G401 (cell line): ENCODE measurements at regions not wholly inside any gene's neighbourhood (a gene's known extent, or its start where the extent isn't known, plus 50 kb on each side); places are given as distances from the start of the nearest gene placed in this dataset.
"Not testable (repeated sequence)": the region's sequence is repeated elsewhere in the genome, so short reads cannot be mapped to it uniquely, and the experiment has no call there.

Source experiments
- DNase-seq: peaks from one replicate; pipeline ENCODE4 v3.0.0-alpha.2; 2015; ENCODE audit warnings: low spot score
- in situ Hi-C: cut with HindIII; loops from 2 replicates; pipeline ENCODE4 v1.10.0; 2016; ENCODE audit warnings: low sequenced_read_pairs, mixed read lengths

DNA sequence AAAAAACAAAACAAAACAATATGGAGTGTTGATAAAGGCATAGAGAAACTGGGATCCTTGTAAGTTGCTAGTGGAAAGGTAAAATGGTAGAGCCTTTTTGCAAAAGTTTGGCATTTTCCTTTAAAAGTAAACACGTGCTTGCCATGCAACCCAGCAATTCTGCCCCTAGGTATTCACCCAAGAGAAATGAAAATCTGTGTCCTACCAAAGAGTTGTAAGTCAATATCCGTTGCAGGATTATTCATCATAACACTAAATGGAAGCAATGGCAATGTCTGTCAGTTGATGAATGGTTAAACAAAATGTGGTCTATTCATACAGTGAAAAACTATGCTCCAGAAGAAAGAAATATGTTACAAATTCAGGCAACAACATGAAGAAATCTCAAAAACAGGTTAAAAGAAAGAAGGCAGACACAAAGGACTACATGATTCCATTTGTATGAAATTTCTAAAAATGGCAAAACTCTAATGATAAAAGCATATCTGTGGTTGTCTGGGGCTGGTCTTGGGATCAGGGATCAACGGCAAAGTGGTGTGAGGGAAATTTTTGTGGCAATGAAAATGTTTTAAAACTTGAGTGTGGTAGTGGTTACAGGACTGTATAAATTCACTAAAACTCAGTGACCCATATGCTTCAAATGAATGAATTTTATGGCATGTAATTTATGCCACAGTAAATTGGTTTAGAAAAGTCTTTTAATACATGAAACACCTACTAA lies 229.6 kb downstream of the OPA1 start:
- DNase-seq: no peak
- in situ Hi-C loops: no loop called here

DNA sequence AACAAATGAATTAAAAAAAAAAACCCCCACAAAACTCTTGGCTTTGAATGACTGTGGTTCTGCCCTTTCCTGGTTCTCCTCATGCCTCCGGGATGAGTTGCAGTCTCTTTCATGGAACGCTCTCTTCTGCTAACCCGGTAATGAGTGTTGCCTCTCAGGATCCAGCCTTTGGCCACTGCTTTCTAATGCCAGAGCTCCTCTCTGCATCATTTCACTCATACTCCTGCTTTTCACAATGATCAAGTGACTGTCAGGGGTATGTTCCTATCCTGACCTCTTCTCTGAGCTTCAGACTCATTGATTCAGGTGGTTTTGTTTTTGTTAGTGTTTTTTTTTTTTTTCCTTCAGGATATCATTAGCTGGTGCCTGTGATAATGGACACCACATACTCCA lies 230.2 kb downstream of the OPA1 start:
- DNase-seq, in situ Hi-C loops: not testable (repeated sequence)

DNA sequence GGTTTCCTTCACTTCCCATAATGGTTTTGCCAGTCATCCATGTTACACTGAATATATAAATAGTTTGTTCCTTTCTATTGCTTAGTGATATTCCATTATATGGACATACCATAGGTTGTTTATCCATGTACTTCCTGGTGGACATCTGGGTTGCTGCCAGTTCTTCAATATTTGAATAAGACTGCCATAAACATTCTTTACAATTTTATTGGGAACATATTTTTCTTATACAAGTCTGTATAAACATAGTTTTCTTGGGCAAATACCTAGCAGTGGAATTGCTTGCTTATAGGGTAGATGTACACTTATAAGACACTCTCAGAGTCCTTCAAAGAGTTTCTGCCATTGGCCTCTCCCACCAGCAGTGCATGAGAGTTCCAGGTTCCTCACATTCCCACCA lies 231.4 kb downstream of the OPA1 start:
- DNase-seq: no peak
- in situ Hi-C loops: no loop called here

DNA sequence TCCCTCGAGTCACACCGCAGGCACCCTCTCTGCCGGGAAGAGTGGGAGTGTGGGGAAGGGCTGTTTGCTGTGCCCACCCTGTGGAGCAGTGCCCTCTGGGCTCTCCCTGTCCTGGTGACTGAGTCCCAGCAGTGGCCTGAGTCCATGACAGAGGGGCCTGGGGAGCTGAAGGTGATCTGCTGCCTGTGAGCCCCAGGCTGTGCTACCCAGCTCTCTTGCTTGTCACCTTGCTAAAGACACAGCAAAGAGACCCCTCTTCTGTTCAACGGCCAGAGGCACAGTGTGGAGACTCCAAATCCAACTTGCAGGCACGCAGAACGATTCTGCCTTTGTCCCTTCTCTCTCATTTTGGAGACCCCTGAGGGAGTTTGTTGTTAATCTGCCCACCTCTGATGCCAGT lies 232.6 kb downstream of the OPA1 start:
- DNase-seq: no peak
- in situ Hi-C loops: no loop called here

DNA sequence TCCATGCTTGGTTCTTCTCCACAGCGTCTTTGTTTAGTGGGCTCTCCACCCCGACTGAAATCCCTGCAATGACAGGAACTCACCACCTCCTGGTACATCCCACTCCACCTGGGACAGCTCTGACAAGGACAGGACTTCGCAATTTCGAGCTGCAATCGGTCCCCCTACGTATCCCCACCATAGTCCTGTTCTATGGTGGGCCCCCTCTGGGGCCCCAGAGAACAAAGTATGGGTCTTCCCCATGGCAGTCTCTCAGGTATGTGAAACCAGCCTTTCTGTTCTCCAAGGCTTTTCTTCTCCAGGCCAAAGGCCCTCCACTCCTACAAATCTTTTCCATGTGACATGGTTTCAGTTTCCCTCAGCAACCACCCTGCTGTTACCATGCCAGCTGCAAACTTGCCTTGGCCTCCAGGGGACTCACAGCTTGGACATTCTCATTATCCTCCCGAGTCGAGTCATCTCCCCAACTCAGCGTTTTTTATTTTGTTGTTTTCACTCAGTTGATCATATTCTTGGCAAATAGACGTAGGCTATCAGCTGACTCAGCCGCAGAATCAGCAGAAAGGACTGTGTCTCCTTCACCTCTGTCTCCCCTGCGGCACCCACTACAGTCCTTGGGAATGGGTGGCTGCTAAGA lies 233.3 kb downstream of the OPA1 start:
- in situ Hi-C loops: no loop called here
- no peak for DNase-seq

DNA sequence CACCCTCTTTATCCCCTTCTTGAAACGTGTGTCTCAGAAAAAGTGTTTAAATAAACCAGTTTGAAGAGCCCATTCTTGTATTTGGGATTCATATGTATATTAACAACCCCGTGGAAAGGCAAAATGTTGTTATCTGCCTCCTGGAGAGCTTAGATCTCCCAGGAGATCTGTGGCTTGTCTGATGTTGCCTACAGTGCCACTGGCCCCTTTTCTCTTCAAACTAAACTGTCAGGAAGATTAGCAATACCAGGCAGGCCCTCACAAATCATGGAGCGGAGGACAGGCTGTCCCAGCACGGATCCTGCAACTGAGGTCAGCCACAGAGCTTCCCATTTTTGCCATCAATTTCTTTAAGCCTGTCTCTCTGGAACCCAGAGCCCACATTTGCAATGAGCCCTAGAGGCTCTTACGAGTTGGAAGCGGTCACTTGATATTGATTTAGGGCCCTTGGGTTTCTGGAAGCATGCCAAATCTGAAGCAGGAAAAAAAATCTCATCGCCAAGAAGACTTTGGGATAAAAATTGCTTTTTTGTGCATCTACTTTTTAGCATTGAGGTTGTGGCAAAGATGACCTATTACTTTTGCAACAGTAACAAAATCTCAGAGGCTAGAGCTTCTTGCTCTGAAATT lies 234.1 kb downstream of the OPA1 start:
- no peak for DNase-seq
- in situ Hi-C loops: no loop called here

DNA sequence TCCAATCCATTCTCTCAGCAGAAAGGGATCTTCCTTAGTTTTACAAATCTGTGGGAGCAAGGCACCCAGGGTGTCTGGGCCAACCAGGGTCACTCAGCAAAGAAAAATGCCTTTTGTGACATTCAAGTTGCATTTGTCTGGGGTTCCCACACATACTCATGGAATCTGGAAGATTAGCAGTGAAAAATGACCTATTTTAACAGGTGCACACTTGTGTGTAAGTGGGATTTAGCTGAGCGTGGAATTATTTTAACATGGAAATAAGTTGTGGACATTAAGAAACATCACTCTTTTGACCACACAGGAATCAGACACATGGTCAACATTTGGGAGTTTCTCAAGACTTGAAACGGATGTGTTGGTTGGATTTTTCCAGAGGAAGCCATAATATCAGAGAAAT lies 234.9 kb downstream of the OPA1 start:
- DNase-seq: no peak
- in situ Hi-C loops: no loop called here

DNA sequence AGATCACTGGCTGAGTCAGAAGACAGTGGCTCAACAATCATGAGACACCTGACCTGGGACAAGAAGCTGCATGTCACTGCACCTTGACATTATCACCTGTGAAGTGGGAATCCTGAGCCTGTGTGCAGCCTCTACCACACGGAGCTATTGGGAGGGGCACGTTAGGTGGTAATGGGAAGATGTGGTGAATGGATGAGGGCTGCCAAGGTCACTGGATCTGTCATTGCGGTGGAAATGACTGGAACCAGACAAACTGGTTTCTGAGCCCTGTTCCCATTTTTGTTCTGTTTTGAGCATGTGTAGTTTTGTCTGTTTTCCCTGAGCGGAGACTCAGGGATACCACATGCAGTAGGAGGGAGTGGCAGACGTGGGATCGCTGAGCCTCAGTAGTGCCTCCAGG lies 235.5 kb downstream of the OPA1 start:
- in situ Hi-C loops: no loop called here
- DNase-seq: no peak

DNA sequence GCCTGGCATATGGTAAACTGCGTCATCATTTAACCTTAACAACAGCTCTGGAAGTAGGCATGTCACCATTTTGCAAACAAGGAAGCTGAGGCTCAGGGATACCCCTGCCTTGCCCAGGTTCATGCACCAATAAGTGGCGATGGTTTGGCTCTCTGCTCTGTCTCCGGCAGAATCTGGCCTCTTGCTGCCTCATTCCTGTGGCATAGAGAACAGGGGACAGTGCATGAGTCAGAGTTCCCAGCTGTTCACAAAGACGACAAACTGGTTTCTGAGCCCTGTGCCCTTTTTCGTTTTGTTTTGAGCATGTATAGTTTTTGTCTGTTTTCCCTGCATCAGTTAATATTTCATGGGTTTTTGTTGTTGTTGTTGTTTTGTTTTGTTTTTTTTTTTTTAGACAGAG lies 236.8 kb downstream of the OPA1 start:
- in situ Hi-C loops: no loop called here
- DNase-seq: no peak

DNA sequence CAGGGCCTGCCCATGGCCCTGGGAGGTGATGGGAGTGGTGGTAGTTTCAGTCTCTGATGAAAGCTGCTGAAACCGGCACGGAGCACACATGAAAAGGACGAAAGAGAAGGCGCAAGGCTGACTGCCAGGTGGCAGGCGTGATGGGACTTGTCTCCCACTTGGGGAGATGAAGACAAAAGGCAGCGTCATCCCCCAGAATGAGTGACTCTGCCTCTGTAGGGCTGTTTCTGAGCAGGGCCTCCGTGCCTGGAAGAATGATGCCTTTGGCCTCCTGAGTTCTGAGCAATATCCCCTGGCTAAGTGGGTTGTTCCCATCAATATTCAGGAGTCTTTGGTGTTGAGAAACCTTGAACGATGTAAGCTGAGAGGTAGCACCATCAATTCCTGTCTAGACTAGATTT lies 237.8 kb downstream of the OPA1 start:
- peak; percentile 8 for DNase-seq
- in situ Hi-C loops: no loop called here

DNA sequence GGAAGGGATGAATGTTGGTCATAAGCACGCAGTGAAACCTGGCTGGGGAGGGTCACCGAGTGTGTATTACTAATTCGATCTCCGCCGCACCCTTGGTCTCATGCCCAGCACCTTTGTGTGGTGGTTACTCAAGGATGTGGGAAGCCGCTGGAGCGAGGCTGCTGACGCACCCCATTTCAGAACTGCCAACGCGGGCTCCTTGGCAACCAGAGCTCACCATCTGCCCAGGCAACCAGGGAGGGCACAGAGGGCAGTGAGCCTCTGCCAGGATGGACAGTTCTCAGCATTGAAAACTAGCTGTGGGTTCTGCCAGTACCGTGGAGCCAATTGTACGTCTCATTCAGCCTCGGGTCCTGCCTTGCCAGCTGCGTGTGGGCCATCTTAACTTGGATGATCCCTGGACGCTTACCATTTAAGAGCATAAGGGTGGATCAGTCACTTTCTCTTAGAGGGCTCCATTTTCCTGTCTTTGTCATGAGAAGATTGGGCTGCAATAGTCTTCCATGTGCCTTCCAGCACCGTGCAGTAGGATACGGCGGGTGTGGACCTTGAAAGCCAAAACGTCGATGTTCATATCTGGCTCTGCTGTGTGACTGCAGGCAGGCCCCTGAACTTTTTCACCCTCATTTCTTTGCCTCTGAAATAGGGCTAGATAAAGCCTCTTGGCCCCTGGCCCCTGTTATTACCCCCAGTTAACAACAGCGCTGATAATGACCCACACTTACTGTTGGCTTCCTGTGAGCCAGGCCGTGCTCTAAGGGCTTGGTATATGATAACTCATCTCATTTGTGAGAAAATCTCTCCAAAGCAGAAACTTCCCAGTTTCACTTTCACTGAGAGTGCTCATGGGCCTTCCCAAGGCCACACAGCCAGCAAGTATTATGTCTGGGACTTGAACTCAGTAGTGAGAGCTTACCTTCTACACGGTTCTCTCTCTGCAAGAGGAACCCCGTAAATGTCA lies 238.8 kb downstream of the OPA1 start:
- peak; percentile 14 for DNase-seq
- in situ Hi-C loops: no loop called here

DNA sequence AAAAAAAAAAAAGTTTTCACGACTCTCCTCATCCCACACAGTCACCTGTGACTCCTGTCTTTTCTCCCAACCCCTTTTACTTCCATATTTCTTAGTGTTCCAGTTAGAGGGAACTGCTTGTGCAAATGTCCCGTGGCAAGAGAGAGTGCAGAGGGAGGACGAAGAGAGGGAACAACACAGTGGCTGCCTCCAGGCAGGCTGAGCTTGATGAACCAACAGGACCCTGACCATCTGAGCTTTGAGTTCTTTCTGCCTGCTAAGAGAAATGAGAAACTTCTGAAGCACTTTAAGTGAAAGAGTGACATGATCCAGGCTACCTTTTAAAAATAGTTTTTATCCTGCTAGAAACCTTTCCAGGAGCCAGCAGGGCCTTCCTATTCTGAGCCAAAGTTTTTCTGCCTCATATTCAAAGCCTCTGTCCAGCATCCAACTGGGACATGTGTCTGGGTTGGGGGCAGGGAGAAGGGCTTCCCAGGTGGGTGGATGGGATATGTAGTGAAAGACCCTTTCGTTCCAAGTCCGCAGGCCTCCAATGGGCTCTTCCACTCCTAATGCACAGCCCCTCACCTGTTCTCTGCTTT lies 239.9 kb downstream of the OPA1 start:
- no peak for DNase-seq
- in situ Hi-C loops: no loop called here

DNA sequence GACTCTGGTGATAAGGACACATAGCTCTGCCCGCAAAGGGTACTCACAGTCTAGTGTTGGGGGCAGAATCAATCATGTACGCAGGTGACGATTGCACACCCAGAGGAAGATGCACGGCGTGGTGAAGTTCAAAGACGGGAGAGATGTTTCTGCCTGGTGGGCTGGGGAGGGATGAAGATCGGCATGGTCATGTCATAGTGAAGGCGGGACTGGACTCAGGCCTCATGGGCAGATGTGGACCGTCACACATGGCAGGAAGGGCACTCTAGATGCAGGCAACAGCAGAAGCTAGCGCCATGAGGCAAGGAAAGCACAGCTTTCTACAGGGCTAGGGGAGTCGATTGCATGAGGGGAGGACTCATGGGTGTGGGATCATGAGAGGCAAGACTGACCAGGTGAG lies 240.6 kb downstream of the OPA1 start:
- DNase-seq: no peak
- in situ Hi-C loops: no loop called here

DNA sequence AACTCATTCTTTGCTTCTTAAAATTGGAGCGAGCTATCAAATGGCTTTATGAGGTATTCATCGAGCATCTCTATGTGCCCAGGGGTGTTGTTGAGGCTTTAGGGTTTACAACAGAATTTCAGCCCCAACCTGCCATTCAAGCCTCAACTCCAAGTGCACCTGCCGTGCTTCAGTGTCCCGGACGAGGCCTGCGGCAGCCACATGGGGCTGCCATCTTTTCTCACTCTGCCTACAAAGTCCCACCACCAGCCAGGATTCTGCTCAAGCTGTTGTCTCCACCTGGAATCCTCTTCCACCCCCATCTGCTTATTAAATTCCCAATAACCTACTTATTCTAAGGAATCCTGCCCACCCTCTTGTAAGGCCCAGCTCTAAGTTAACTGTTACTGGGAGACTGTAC lies 242.4 kb downstream of the OPA1 start:
- no peak for DNase-seq
- in situ Hi-C loops: no loop called here

DNA sequence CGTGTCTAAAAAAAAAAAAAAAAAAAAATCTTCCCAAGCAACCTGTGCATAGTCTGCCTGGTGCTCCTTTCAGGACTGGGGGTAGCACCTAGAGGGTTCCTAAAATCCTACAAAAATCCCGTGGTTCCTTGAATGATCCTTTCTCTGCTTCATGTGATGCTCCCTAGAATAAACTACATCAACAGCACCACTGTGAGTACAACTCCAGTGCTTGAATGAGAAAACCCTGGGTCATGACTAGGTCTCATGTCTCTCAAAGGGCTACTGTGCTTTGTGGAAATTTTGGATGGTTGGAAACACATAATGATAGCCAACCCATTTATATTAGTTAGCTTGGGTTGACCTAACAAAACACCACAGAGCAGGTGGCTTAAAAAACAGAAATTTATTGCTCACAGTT lies 243.5 kb downstream of the OPA1 start:
- no peak for DNase-seq
- in situ Hi-C loops: no loop called here

DNA sequence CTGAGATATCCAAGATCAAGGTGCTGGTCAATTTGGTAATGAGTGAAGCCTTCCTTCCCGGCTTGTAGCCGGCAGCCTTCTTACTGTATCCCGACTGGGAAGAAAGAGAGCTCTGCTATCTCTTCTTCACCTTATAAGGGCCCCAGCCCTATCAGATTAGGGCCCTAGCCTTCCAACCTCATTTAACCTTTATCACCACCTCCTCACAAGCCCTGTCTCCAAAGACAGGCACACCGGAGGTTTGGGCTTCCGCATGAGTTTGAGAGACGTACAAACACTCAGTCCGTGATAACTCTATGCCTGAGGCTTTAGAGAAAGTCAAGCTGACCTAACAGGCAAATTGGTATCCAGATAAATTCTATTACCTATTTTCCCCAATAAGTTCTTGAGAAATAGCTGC lies 243.9 kb downstream of the OPA1 start:
- no peak for DNase-seq
- in situ Hi-C loops: no loop called here

DNA sequence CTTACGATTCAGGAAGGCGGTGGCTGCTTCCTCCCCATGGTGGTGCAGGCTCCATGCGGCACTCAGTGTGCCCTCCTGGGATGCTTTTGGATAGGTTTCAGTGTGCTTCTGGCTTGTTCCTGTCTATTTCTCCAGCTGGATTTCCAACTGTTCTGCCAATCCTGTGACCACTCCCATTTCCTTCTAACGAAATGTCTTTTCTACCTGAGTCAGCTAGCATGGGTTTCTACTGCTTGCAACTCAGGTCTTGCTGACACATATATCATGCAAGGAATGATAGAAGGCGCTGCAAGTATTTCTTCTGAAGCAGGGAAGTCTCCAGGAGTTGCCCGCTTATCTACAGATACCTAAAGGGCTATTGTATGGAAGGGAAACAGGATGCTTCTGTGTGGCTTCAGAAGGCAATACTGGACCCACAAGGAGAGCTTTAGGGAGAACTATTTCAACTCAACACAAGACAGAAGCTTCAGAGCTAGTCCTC lies 244.4 kb downstream of the OPA1 start:
- in situ Hi-C loops: no loop called here
- no peak for DNase-seq

DNA sequence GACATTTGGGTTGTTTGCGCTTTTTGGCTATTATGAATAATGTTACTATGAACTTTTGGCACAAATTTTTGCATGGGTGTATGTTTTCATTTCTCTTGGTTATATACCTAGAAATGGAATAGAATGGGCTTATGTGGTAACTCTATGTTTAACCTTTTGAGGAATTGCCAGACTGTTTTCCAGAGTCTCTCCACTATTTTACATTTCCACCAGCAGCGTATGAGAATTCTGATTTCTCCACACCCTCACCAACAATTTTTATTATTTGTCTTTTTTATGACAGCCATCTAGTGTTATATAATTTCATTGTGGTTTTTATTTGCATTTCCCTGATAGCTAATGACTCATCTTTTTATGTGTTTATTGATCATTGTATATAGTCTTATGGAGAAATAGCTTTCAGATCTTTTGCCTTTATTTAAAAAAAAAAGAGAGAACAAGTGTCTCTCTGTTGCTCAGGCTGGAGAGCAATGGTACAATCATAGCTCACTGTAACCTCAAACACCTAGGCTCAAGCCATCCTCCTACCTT lies 247.2 kb downstream of the OPA1 start:
- no peak for DNase-seq
- in situ Hi-C loops: no loop called here

DNA sequence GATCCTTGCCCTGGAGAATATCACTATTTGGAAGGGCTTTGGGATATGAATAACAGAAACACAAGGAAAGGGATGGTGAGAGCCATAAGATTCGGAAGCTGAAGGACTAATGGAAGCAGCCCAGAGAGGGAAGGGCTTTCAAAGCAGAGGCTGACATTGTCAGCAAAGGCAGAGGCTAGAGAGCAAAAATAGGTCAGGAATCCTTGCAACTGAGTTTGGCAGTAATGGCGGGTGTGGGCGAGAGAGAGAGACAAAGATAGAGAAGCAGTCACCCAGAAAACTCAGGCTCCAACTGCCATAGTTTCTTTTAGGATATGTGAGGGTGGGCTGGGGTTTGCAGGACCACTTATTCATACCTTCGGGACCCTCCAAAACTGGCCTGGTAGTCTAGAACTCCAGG lies 248.6 kb downstream of the OPA1 start:
- DNase-seq: no peak
- in situ Hi-C loops: no loop called here
